COLO668 (cell line): ENCODE measurements at regions not wholly inside any gene's neighbourhood (a gene's known extent, or its start where the extent isn't known, plus 50 kb on each side); places are given as distances from the start of the nearest gene placed in this dataset.

Experiments used
- DNase-seq: peaks from one replicate; lab custom pipeline; 2025; ENCODE audit not compliant: unreplicated experiment; lab: John Stamatoyannopoulos, UW

DNA sequence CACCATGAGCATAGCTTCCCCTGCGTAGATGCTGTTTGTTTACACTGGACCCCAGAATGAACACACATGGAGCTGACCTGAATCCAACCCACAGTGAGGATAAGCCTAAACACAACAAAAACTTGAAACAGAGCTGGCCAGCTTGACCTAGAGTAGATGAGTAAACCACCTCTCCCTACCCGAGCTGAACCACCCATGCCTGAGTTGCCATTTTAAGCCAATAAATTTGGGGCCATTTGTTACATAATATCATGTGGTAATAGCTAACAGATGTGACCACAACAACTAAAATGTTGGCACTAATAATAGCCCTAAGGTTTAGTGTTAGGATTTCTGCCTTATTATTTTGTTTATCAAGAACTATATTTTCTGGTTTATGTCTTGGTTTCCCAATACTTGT, 103.2 kb upstream of the GRIK2 start:
- no peak for DNase-seq

DNA sequence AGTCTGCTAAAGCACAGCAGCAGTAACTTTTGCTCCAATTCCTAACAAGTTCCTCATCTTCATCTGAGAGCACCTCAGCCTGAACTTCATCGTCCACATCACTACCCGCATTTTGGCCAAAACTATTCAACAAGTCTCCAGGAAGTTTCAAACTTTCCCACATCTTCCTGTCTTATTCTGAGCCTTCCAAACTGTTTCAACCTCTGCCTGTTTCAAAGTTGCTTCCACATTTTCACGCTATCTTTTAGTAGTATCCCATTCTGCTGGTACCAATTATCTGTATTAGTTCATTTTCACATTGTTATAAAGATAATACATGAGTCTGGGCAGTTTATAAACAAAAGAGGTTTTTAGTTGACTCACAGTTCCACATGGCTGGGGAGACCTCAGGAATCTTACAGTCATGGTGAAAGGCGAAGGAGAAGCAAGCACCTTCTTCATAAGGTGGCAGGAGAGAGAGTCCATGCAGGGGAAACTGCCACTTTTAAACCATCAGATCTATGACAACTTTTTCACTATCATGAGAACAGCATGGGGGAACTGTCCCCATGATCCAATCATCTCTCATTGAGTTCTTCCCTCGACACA, 99.4 kb upstream of the GRIK2 start:
- no peak for DNase-seq

DNA sequence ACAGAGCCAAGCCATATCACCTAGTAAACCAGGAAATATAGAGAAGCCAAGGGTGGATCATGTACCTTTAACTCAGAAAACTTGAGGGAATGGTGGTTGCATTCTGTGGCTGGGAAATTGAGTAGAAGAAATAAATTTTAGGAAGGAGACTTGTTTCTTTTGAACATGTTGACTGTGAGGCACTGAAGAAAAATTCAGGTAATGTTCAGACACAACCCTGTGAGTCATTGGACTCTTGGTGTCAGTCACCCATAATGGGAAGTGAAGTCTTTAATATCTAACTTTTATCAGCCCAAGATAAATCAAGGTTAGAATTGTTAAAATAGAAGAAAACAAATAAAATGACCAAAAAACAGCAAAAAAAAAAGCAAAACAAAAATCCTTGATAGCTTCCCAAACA, 98.8 kb upstream of the GRIK2 start:
- no peak for DNase-seq

DNA sequence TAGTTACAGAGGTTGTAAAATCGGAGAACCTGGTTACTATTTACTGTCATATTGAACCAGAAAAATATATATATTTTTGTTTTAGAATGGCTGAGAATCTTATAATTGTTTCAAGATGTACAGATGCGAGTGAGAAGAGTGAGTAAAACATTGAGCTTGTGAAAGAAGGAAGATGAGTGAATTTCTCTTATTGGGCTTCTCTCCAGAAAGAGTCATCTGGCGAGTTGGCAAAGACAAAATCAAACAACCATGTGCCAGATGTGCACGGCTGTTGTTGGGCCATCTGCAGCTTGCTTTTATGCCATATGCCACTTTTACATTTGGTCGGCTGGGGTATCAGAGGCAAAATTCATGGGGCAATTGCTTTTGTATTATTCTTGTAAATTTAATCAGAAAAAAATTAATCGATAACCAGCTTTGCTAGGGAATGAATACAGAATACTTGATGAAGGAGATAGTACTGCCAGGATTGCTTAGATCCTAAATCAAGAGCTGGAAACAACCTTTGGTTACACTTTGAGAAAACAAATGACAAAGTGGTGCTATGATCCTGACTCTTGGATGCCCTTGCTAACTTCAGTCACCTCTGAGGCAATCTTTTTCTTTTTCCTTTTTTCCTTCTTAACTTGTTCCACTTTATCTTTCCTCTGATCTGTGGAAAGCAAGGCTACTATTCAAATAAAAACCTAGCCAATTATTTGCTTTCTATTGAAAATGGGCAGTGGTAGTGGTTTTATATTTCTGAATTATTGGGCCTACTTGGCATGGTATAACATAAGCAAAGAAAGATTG, 97.1 kb upstream of the GRIK2 start:
- no peak for DNase-seq

DNA sequence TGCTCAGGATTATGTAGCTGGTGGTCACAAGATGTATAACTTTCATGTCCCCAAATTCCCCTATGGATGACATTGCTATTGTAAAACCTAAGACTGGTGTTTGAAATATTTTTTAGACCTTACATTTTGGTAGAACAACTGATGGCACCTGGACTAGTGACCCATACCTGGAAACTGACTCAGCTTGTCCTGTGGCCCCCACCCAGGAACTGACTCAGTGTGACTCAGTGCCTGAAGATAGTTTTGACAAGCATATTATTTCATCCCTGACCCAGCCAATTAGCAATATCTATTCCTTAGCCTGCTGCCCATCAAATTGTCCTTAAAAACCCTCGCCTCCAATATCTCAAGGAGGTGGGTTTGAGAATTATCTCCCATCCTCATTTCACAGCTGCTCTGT, 90.9 kb upstream of the GRIK2 start:
- DNase-seq, result no peak

DNA sequence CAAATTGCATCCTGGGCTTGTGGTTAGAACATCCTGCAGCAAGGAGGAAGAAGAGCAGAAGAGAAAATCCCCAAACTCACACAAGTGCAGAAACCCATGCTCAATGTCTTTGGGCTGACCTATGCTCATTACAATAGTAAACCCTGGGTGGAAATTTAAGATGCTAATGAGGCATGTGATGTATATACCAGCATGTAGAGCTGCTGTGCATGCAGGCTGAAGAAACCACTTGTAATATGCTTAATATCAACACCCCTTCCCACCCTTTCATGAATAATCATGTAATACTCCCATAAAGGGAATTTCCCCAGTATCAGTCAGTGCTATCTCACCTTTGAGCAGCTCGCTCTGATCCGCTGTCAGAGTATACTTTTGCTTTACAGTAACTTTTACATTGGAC, 90.0 kb upstream of the GRIK2 start:
- DNase-seq, result no peak

DNA sequence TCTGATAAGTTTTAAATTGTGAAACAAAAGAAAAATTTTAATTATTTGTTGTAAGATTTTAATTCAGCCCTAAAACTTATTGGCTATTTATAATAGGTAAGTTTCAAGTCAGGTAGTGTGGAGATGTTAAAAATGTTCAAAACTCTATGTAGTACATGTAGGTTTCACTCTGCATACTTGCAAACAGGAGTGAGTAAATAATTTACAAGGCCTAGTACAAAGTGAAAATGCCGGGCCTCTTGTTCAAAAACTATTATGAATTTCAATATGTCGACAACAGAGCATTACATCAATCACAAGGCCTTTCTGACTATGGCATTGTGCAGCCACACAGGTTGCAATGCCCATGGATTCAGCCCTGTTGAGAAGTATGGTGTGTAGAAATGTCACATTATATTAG, 80.9 kb upstream of the GRIK2 start:
- DNase-seq, result no peak

DNA sequence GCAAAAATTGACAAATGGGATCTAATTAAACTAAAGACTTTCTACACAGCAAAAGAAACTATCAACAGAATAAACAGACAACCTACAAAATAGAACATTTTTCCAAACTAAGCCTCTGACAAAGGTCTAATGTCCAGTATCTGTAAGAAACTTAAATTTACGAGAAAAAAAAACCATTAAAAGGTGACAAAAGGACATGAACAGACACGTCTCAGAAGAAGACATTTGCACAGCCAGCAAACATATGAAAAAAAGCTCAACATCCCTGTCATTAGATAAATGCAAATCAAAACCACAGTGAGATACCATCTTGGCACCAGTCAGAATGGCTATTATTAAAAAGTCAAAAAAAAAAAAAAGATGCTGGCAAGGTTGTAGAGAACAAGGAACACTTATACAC, 70.6 kb upstream of the GRIK2 start:
- no peak for DNase-seq

DNA sequence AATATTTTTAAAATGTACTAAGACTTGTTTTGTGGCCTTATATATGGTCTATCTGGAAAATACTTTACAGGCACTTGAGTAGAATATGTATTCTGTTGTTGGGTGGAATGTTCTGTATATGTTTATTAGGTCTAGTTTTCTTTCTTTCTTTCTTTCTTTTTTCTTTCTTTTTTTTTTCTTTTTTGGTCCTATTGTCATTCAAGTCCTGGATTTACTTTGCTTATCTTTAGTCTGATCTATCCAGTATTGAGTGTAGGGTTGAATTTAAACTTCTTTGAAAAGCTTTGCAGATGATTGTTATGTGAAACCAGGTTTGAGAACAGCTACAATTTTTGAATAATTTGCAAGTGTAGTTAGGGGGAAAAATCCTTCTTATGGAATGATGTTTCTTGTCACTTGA, 67.1 kb upstream of the GRIK2 start:
- DNase-seq, result no peak

DNA sequence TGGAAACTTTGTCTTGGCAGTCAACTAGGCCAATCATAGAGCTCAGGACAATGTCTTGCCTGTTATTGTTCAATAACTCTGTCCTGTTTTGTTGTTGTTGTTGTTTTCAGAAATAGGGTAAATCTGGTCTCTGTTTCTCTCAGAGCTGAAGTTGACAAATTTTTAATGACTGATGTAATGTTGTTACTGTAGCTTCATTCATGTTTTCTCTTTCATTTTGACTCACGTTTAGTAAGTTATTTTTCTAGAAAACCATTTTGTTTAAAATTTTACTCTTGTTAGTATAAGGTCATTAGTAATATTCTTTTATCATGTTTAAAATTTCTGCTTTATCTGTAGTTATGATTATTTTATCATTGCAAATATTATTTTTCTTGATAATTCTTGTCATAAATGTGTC, 51.6 kb upstream of the GRIK2 start:
- no peak for DNase-seq
